HG03457 (cell line): ENCODE measurements at regions not wholly inside any gene's neighbourhood (a gene's known extent, or its start where the extent isn't known, plus 50 kb on each side); places are given as distances from the start of the nearest gene placed in this dataset.

Experiments used
- ATAC-seq: cut with Tn5 transposase; IDR thresholded peaks from one replicate; pipeline ENCODE4 v1.9.1; 2021; ENCODE audit warnings: moderate number of reproducible peaks; ENCODE audit not compliant: unreplicated experiment

DNA sequence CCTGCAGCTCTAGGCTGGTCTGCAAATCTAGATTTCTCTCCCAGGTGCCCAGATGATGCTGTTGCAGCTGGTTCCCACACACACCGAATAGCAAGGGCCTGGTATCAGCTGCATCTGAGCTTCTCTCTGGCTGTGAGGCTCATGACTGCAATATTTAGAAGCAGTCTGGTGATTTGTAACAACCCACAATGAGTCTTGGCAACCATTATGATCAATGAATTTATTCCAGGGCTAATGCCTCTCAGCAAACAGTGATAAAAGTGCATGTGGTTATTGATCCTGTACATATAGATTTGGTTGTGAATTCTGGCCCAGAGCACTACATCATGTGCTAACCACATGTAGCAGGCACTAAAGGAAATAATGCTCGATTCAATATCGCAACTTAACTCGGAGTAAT lies 114.3 kb downstream of the ASCL4 start:
- ATAC-seq: no peak

DNA sequence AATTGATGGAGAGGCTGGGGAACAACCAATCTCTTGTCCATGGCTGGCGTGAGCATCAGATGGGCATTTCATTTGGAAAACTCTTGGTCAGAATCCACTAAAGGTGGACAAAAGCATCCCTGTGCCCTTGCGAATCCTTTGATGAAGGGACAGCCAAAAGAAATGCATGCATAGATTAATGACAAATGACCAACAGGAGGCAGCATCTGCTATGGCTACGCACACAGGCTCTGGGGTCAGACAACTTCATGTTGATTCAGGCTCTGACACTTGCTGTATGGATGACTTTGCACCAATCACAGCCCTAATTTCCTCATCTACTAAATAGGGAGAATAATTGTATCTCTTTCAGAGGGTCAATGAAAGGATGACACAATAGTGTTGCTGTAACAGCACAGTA lies 117.5 kb downstream of the ASCL4 start:
- ATAC-seq: no peak

DNA sequence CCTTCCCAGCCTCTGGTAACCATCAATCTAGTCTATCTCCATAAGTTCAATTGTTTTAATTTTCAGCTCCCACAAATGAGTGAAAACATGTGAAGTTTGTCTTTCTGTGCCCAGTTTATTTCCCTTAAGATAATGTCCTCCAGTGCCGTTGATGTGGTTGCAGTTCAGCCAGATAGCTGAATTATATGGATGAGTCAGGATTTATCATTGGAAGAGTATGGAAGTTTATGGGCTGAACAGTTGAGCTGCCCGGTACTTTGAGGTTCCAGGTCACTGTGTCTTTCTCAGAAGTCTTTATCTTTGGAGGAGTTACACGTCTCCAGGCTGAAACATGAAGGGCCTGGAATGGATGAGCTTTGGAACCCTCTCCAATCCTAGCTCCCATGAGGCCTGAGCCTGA lies 120.1 kb downstream of the ASCL4 start:
- ATAC-seq: no peak

DNA sequence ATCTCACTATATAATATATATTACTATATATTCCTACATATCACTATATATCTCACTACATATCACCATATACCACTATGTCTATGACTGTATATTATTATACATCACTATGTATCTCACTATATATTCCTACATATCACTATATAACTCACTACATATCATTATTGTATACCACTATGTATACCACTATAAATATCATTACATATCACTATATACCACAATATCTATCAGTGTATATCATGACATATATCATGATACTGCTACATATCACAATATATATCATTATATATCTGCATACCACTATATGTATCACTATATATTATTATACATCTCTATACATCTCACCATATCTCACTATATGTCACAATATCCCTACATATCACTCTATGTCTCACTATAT lies 121.5 kb downstream of the ASCL4 start:
- no peak for ATAC-seq

DNA sequence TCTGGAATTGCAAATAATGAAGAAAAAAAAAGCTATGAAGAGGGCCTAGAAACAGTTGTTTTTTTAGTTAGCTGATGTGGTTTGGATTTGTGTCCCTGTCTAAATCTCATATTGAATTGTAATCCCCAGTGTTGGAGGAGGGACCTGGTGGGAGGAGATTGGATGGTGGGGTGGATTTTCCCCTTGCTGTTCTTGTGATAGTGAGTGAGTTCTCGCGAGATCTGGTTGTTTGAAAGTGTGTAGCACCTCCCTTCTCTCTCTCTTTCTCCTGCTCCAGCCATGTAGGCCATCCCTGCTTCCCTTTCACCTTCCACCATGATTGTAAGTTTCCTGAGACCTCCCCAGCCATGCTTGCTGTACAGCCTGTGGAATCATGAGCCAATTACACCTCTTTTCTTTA lies 126.1 kb downstream of the ASCL4 start:
- no peak for ATAC-seq

DNA sequence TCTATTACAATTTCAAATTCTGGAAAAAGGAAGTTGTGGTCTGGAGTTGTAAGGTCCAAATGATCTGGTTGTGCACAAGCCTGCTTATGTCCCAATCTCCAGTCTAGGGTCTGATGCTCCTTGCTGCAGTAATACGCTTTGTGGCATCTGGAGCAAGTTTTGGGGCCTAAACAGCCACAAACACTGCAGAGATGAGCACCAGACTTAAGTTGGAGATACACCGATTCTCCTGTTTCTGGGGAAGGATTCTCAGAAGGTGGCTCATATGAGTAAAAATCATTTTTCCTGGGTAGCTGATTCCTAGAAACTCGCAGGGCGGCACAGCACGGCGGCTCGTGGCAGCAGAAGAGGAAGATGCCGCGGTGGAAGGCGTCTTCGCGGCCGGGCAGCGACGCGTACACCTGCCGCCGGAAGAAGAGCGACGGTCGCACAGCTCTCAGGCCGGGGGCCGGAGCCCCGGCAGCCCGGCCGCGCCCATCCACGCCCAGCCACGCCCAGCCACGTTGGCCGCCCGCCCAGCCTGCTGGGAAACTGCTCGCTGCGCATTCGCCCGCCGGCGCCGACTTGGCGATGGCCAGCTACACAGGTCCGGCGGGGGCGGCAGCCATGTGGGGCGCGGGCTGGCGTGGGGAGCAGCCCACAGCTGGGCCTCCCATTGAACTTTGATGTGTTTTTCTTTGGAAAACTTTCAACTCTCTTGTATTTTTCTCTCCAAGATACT lies 129.0 kb downstream of the ASCL4 start:
- ATAC-seq: peak; percentile 88

DNA sequence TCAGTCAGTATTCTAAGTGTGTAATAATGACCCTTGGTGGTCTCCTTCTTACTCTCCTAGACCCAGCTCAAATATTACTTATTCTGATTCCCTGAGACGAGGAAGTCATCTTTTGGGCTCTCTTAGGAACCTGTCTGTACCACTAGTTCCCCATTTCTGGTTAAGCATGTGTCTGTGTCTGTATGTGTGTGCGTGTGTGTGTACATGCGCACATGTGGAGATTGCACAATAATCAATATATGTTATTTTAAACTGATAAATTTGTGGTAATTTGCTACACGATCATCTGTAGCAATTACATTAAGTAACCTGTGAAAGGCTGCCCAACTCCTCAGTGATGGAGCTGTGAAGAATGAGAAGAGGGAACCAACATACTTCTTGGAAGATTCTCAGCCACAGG lies 132.2 kb downstream of the ASCL4 start:
- no peak for ATAC-seq

DNA sequence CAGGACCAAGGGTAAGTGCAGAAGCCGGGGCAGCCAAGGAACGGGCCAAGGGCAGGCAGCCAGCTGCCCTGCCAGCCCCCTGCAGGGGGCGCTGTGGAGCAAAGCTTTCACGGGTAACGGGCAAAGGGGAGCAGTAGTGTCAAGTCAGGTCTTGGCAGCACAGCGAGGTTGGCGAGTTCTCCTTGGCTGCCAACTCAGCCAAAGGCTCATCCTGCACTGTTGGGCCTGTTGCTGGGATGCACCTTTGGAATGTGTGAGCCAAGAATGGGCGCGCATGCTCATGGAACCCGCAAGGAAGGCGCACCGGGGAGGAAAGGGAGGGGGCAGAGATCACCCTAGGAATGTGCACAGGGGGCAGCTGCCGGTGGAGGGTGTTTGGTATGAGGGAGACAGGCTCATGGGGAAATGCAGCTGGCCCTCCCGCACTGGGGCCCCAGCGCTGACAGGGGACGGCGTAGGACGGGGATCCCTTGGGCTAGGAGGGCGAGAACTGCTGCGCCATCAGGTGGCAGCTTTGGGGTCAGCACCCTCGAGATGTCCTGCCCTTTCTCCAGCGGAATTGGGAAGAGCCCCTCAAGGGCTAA lies 138.0 kb downstream of the ASCL4 start:
- no peak for ATAC-seq

DNA sequence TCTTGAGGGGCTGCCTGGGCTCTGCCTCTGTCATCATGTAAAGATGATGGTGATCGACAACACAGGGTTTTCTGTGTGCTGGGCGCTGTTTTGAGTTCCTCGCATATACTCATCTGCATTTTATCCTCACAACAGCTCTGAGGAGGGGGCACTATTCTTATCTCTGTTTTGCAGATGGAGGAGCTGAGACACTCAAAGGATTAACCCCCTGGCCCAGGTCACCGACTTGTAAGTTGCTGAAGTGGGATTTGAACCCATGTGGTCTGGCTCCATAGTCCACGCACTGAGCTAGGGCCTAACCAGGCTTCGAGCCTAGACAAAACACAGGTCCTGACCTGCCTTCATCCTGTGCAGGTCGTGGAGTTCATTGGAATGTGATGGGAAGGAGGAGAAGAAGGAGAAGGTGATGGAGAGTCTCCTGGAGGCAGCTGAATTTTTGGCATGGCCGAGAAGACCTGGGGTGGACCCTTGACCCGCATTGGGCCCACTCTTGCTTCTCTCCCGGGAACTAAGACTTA lies 140.0 kb downstream of the ASCL4 start:
- ATAC-seq: no peak

DNA sequence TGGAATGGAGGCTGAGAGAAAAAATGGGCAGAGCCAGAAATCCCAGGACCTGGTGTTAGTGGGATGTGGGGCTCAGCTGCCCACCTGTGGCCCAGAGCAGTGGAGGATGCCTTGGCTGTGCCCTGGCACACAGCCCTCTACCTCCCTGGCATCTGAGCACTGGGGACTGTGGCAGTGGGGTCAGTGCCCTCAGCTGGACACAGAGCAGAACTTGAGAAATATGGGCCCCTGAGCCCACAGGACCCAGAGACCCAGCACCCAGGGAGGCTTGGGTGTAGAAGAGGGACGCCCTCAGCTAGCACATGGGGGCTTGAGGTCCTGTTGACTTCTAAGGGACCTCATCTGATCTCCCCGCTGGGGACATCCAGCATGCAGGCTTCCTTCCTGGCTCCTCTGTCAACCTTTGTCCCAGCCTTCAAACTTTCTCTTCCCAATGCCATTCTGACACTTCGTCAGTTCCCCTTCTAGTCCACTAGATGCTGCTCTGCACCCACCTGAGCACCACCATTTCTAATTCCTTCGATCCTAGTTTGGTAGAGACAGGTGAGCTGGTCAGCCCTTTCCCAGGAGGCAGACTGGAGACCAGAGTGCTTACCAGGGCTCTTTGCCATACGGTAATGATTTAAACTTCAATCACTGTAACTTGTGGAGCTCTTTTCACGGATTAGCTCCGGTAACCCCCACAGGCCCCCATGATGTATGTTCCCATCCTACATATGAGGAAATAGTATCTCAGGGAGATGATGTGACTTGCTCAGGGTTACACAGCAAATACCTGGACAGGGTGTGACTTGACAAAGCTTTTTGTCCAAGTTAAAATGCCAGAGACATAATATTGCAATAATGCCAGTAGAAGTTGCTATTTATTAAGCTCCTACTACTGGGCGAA lies 143.7 kb downstream of the ASCL4 start:
- ATAC-seq: no peak

DNA sequence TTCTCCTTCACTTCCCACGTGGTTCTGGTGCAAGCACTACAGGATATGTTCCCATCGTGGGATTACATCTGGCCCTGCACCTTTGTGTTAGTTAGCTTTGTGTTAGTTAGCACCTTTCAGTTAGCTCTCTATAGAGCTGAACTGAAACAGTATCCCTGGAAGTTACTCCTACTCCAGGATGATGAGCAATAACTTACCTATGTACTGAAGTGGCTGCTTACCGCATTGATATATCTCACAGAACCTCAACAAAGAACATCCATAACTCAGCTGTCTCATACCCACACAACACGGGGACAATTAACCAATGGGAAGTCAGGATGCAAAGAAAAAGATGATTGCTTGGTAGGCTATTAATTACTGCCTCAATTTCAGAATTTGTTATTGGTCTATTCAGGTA lies 146.6 kb downstream of the ASCL4 start:
- no peak for ATAC-seq

DNA sequence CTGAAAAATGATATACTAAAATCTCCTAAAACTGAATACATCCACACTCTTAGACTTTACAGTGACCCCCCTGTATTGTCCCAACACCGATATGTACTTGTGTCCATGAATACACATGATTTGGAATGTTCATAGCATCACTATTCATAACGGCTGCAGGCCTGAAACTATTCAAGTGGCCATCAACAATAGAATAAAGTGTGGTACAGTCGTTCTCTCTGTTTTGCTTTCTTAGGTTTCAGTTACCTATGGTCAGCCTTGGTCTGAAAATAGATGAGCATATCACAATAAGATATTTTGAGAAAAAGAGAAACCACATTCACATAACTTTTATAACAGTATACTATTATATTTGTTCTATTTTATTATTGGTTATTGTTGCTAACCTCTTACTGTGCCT lies 150.6 kb downstream of the ASCL4 start:
- ATAC-seq: no peak

DNA sequence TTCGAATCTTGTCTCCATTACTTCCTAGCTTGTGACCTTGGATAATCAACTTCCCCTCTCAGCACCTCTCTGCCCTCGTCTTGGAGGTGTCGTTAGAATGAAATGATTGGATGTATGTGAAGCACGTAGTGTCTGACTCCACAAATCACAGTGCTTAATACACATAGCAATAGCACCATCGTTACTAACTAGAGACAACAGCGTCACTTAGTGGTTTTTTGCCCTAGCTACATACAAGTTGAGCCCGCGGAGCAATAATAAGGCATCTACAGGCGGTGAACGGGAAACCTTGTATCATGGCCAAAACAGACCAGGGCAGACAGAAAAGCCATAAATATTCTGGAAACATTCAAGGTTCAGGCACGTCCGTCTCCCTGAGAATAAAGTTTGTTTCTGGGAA lies 154.9 kb downstream of the ASCL4 start:
- no peak for ATAC-seq

DNA sequence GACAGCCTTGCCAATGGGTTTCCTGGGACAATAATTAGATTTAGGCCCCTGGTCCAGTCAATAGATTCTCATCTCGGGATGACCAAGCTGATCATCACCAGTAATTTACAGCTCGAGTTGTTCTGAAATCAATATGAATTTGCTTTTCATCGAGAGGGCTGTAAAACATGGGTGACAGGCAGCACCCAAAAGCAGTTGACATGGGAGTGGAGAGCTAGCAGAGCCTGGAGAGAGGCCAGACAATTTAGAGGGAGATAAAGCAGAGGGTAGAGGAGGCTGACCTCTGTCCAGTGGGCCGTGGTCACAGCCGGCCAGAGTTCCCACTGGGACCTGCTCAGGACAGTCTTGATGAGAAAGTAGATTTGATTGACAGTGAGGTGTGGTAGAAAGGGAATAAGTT lies 157.3 kb downstream of the ASCL4 start:
- ATAC-seq: no peak

DNA sequence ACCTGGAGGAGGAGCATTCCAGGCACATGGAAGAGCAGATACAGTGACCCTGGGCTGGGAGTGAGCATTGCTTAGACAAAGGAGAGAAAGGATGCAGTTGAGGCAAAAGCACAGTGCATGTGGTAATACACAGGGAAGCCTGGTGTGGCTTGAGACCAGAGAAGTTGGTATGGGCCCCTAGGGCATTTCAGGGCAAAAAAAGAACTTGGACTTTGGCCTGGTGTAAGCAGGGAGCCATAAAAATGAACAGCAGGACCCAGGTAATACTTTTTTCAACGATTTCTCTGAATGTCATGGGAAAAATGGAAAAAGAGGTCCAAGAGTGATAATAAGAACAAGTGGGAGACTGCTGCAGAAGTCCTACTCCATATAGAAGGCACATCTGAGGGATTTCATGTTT lies 163.9 kb downstream of the ASCL4 start:
- no peak for ATAC-seq

DNA sequence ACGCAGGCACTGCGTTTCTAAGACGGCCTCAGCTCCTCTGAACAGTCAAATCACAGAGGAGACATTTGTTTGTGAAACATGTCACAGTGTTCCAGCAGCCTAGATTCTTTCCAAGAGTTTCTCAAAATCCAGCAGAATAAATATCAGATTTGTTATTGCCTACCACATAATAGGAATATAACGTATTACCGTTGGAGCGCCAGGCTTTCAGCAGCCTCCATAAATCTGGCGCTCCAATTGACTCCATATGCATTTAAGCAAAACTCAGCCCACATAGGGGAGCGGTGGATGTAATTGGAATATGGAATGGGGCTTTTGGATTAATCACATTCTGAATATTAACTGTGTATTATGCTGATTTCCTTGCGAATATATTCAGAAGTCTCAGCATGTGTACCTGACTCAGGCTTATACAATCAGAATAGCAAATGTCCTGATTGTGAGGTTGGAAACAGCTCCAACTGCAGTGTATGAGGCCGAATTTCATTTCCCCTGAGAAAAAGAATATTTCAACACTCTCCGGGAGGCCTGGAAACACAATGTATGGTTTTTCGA lies 174.0 kb downstream of the ASCL4 start:
- ATAC-seq: no peak

DNA sequence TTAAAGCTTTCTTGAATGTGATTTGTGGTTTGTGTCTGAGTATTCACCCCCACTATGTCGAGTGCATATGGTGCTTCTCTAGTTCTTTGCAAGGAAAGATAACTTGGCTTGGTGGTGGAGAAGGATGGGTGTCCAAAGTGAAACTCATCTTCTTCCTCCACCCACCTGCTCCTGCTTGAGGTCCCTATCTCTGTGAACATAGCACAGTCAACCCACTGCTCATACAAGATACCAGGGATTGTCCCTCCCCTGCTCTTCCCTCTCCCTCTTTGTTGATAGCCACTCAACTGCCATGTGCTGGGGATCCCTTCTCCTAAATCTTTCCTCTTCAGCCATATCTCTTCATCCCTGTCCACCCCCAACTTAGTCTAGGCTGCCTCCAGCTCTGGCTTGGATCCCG lies 176.5 kb downstream of the ASCL4 start:
- no peak for ATAC-seq

DNA sequence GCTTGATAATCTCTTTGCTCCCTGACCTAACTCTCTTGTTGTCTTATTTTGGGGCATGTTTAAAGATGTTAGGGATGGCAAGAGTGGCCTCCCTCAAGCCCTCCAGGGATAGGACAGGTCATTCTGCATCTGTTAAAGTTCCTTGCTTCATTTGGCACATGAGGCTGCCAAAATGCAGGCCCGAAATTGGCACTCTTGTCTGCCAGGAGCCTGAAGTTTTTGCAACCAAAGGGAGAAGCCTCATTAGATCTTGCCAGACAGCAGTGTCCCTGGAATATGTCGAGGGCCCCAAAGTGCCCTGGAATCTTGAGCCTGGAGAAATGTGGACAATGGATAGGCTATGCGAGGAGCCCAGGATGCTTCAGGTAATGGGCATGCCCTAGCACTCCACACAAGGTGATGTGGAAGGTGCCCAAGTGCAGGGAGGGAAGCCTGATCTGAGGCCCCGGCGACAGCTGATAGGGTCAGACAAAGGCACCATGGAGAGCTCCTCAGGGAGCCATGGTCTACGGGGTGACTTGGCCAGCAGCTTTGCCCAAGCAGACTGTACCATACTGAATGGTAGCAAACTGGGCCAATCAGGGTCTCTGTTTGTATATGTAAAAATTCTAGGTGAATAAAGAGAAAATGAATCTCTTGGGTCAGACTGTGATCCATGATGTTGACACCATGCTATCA lies 173.0 kb upstream of the WSCD2 start:
- no peak for ATAC-seq

DNA sequence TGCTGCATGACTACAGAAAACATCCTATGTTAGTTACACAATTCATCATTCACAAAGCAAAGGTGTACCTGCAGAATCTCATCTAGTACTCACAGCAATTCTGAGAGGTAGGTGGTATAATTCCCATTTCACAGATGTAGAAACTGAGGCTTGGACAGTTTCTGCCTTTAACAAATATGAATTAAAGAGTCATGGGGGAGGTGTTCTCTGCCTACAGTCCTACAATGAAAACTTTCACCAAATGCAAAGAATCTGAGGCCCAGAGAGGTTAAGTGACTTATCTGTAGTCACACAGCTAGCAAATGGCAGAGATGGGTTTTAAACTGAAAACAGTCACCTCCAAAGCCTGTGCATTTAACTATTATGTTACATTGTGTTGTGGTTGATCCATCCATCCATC lies 171.6 kb upstream of the WSCD2 start:
- no peak for ATAC-seq

DNA sequence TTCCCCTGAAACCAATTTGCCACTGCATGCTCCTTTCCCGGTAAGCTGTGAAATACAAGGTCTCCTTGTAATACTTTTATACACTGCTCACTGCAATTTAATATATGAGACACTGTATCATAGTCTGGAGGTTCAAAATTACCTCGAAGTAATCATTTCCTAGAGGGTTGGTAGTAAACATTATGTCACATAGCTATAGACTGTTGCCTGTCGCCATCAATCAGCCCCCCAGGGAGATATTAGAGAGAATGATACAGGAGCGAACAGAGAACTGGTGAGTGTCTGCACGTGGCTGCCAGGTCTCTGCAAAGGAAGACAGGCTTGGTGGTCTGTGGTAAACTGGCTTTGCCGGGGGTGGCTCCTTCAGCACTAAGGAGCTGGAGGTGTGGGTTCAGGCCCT lies 165.5 kb upstream of the WSCD2 start:
- ATAC-seq: no peak

DNA sequence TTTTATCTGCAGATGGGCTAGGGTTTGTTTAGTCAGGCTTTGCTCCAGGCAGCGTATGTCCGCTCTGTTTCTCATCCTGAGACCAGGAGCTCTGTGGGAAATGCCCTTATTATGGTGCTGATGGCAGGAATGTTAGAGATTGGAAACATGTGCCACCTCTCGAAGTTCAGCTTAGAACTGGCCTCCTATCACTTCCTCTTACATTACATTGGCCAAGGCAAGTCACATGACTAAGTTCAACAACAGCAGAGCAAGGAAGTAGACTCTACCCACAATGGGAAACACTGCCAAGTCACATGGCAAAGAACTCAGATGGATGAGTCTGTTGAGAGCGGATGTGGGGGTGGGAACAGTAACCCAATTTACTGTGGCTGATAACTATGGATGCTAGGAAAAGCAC lies 161.9 kb upstream of the WSCD2 start:
- no peak for ATAC-seq
